ENCODE measurements at regions not wholly inside any gene's neighbourhood (a gene's known extent, or its start where the extent isn't known, plus 50 kb on each side); places are given as distances from the start of the nearest gene placed in this dataset.

- no peak overlapping the region for H3K4me3 ChIP-seq (ENCODE audit: low read depth, low read length)
- H3K27me3 ChIP-seq (ENCODE audit: control insufficient read depth, insufficient read depth, low read length): peaks cover 3% of the 10 kb centered on the region
- no peaks in the 10 kb centered on the region for H3K36me3 ChIP-seq (ENCODE audit: control insufficient read depth, insufficient read depth, low read length)
- DNase-seq (ENCODE audit: low read depth): no peak
- TF ChIP-seq CTCF (IDR thresholded peaks at IDR 0.05; ENCODE audit: insufficient read depth, low read length, poor library complexity, severe bottlenecking): no peak
Measured at GRCh38 chr10:10967581-10968256, 50.0 kb upstream of the CELF2 start.

Data from kidney epithelial cell (primary cell).